ENCODE measurements at regions not wholly inside any gene's neighbourhood (a gene's known extent, or its start where the extent isn't known, plus 50 kb on each side); places are given as distances from the start of the nearest gene placed in this dataset.

DNA sequence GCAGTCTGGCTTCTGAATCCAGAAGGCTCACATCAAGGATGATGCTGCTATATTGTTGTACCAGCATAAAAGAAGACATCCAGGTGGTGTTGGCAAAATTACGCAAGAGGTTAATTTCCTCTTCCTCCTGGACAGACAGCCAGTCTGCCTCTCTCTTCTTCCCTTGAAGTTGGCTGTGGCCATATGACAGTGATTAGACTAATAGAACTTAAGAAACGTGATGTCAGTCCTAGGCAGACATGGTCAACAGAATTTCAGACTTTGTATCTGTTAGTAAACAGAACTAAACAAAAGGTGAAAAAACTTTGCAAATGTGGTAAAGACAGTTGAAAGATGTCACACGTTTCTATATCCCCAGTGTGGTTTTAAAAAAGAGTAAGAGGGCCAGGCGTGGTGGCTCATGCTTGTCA is 465.2 kb upstream of the NR2F2 start:
- Histone ChIP-seq H3K27me3 (no peaks in the 10 kb centered on the region), H3K36me3 (no peaks in the 10 kb centered on the region), H3K27ac (no peak overlapping the region), H3K9me3 (no peaks in the 10 kb centered on the region), H3K4me1 (peaks cover 0 to 8% (median 0%) of the 10 kb centered on the region in 4 donors), H3K4me3 (no peak overlapping the region)
- intact Hi-C loops (cut with DNase I; ENCODE audit: low total_unique reads) = no loop called here
- DNase-seq = no peak
- TF ChIP-seq, protein P1, sequence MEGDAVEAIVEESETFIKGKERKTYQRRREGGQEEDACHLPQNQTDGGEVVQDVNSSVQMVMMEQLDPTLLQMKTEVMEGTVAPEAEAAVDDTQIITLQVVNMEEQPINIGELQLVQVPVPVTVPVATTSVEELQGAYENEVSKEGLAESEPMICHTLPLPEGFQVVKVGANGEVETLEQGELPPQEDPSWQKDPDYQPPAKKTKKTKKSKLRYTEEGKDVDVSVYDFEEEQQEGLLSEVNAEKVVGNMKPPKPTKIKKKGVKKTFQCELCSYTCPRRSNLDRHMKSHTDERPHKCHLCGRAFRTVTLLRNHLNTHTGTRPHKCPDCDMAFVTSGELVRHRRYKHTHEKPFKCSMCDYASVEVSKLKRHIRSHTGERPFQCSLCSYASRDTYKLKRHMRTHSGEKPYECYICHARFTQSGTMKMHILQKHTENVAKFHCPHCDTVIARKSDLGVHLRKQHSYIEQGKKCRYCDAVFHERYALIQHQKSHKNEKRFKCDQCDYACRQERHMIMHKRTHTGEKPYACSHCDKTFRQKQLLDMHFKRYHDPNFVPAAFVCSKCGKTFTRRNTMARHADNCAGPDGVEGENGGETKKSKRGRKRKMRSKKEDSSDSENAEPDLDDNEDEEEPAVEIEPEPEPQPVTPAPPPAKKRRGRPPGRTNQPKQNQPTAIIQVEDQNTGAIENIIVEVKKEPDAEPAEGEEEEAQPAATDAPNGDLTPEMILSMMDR (IDR thresholded peaks at IDR 0.05) = no peak

DNA sequence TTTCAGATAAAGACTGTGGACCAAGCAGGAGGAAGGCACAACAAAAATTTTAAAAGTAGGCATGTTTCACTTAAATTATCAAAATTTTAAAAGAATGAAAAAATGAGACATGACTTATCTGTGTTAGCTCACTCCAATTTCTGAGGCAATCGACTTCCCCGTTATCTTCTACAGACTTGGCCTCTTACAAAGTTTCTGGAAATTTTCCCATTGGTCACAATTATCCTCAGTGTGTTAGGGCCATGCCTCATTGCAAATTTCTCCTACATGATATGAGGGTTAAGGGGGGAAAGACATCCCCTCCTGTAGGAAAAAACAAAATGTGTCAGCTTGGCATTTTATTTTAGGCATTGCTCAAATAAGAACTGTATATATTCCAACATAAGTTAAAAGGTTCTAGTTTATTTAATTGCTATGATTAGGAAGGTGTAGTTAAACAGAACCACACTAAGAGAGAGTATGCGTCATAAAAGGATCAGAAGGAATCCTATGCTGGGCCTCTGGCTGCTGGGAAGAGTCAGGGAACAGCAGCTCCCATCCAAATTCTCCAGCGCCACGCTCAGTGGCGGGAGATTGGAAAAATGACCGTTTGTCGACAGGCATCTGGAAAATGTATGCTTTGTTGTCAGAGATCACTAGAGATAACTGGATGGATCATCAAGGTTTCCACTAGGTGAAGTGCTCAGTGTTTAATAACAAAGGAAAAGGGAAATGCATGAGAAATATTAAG is 463.6 kb upstream of the NR2F2 start:
- intact Hi-C loops (cut with DNase I; ENCODE audit: low total_unique reads) = no loop called here

DNA sequence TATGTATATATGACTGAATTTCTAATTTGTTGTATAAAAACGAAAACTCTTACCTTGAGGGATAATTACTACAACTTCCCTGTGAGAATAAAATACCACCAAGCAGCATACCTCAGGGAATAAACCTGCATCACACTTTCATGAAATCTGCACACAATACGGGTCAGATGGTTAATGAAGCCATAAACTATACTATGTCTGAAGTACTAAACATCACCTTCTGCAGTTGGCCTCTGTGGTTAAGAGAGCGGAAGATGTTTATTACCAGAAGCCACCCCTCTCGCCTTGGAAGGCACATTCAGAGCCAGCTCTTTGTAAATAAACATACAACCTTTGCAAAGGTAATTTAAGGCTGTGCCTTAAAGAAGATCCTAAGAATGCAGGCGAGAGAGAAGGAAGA is 462.1 kb upstream of the NR2F2 start:
- H3K4me1 ChIP-seq = peaks cover 0 to 8% (median 0%) of the 10 kb centered on the region in 4 donors
- peak overlapping the region in 1 of 2 donors; percentile 39 for H3K27ac ChIP-seq
- DNase-seq = no peak
- H3K36me3 ChIP-seq = no peaks in the 10 kb centered on the region
- intact Hi-C loops (cut with DNase I; ENCODE audit: low total_unique reads) = no loop called here
- TF ChIP-seq, protein P1 (IDR thresholded peaks at IDR 0.05) = no peak
- H3K9me3 ChIP-seq = no peaks in the 10 kb centered on the region
- H3K4me3 ChIP-seq = no peak overlapping the region
- H3K27me3 ChIP-seq = no peaks in the 10 kb centered on the region

More for the DNA sequence above, 463.6 kb upstream of the NR2F2 start:
- Histone ChIP-seq H3K4me1 (peaks cover 0 to 8% (median 0%) of the 10 kb centered on the region in 4 donors), H3K4me3 (no peak overlapping the region), H3K27me3 (no peaks in the 10 kb centered on the region), H3K36me3 (no peaks in the 10 kb centered on the region), H3K9me3 (no peaks in the 10 kb centered on the region), H3K27ac (no peak overlapping the region)
- no peak for DNase-seq
- TF ChIP-seq, protein P1 (IDR thresholded peaks at IDR 0.05) = no peak

DNA sequence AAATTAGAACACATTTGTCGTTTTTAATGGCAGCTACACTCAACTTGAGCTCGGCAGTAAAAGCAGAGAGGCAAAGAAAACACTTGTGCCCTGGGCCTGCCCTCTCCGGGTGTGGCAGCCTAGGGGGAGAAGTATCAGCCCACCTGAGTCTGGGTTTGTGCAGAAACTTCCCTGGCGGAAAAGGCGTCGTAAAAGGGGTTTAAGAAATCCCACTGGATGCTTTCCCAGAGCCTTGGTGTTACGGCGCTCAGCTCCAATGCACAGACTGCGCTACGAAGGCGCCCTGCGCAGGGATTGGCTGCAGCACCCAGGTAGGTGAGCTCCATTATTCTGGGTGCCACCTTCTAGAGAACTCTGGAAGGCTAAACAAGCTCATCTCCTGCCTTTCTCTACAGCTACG is 461.5 kb upstream of the NR2F2 start:
- intact Hi-C loops (cut with DNase I; ENCODE audit: low total_unique reads) = no loop called here
- Histone ChIP-seq H3K9me3 (no peaks in the 10 kb centered on the region), H3K4me1 (peaks cover 0 to 9% (median 0%) of the 10 kb centered on the region in 4 donors), H3K4me3 (peak overlapping the region in 1 of 2 donors; percentile 24), H3K36me3 (no peaks in the 10 kb centered on the region), H3K27ac (peak overlapping the region in 1 of 2 donors; percentile 39), H3K27me3 (no peaks in the 10 kb centered on the region)
- no peak for DNase-seq
- TF ChIP-seq, protein P1 (IDR thresholded peaks at IDR 0.05) = no peak

DNA sequence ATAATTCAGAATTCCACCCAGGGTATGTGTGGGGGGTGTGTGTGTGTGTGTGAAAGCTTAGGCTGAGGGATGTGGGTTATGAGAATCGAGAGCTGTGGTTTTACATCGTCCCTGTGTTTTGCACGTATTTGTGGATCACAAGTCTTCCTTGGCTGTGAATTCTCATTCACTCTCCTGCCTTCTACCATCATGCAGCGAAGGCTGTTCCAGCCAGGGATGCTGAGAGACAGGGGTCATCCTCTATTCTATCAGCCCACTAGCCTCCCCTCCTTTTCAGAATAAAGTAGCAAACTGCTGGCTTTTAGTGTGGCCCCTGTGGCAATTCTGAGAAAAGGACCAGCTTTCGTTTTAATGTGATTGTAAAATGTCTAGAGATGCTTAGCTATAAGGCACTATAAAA is 460.6 kb upstream of the NR2F2 start:
- Histone ChIP-seq H3K9me3 (no peaks in the 10 kb centered on the region), H3K27ac (peak overlapping the region in 1 of 2 donors; percentile 39), H3K36me3 (no peaks in the 10 kb centered on the region), H3K4me1 (peaks cover 0 to 19% (median 3%) of the 10 kb centered on the region in 4 donors), H3K4me3 (no peak overlapping the region), H3K27me3 (no peaks in the 10 kb centered on the region)
- no peak for DNase-seq
- TF ChIP-seq, protein P1 (IDR thresholded peaks at IDR 0.05) = no peak
- intact Hi-C loops (cut with DNase I; ENCODE audit: low total_unique reads) = no loop called here
